Ecto neural progenitor cell (in vitro differentiated cells): ENCODE measurements at regions not wholly inside any gene's neighbourhood (a gene's known extent, or its start where the extent isn't known, plus 50 kb on each side); places are given as distances from the start of the nearest gene placed in this dataset.

Experiments used
- DNase-seq: peaks from one replicate; pipeline ENCODE4 v3.0.0-alpha.2; 2018; ENCODE audit warnings: low spot score

GRCh38 chr13:106433066-106433465, 102.4 kb downstream of the EFNB2 start:
- no peak for DNase-seq

GRCh38 chr13:106432636-106433035, 102.8 kb downstream of the EFNB2 start:
- DNase-seq, result no peak

GRCh38 chr13:106426909-106427308, 108.6 kb downstream of the EFNB2 start:
- no peak for DNase-seq

- DNase-seq, result no peak
These were observed 109.8 kb downstream of the EFNB2 start for GRCh38 chr13:106425661-106426060.

GRCh38 chr13:106424805-106425204, 110.7 kb downstream of the EFNB2 start:
- DNase-seq, result no peak

GRCh38 chr13:106423530-106423929, 111.9 kb downstream of the EFNB2 start:
- peak; percentile 75 for DNase-seq

- no peak for DNase-seq
These were observed 116.9 kb downstream of the EFNB2 start for GRCh38 chr13:106418556-106418955.

GRCh38 chr13:106417467-106418110, 117.9 kb downstream of the EFNB2 start:
- no peak for DNase-seq

GRCh38 chr13:106416645-106417044, 118.8 kb downstream of the EFNB2 start:
- no peak for DNase-seq

- DNase-seq, result no peak
These were observed 119.5 kb downstream of the EFNB2 start for GRCh38 chr13:106415971-106416370.

- DNase-seq, result no peak
These were observed 120.0 kb downstream of the EFNB2 start for GRCh38 chr13:106415442-106415841.

- no peak for DNase-seq
These were observed 128.1 kb downstream of the EFNB2 start for GRCh38 chr13:106407338-106407737.

- no peak for DNase-seq
These were observed 129.7 kb downstream of the EFNB2 start for GRCh38 chr13:106405731-106406130.

GRCh38 chr13:106403280-106403679, 132.2 kb downstream of the EFNB2 start:
- no peak for DNase-seq

GRCh38 chr13:106402866-106403265, 132.6 kb downstream of the EFNB2 start:
- DNase-seq, result no peak

- DNase-seq, result no peak
These were observed 134.4 kb downstream of the EFNB2 start for GRCh38 chr13:106401081-106401480.

GRCh38 chr13:106400289-106400688, 135.2 kb downstream of the EFNB2 start:
- DNase-seq, result no peak

- DNase-seq, result no peak
These were observed 137.2 kb downstream of the EFNB2 start for GRCh38 chr13:106398289-106398688.

GRCh38 chr13:106393776-106394175, 141.7 kb downstream of the EFNB2 start:
- DNase-seq, result no peak

- DNase-seq, result no peak
These were observed 143.8 kb downstream of the EFNB2 start for GRCh38 chr13:106391681-106392080.

- no peak for DNase-seq
These were observed 144.2 kb downstream of the EFNB2 start for GRCh38 chr13:106391271-106391670.

GRCh38 chr13:106390367-106390766, 145.1 kb downstream of the EFNB2 start:
- no peak for DNase-seq

- no peak for DNase-seq
These were observed 149.8 kb downstream of the EFNB2 start for GRCh38 chr13:106385654-106386053.

GRCh38 chr13:106384516-106384915, 150.9 kb downstream of the EFNB2 start:
- no peak for DNase-seq

- DNase-seq, result no peak
These were observed 151.7 kb downstream of the EFNB2 start for GRCh38 chr13:106383791-106384190.
